GM12875 (cell line): ENCODE measurements at regions not wholly inside any gene's neighbourhood (a gene's known extent, or its start where the extent isn't known, plus 50 kb on each side); places are given as distances from the start of the nearest gene placed in this dataset.
"Not testable (repeated sequence)": the region's sequence is repeated elsewhere in the genome, so short reads cannot be mapped to it uniquely, and the experiment has no call there.

Experiments
- H3K4me3 ChIP-seq: one replicate; pipeline ENCODE4 v1.5.1; 2011; ENCODE audit warnings: low read depth, low read length, control low read depth
- CTCF ChIP-seq: IDR thresholded peaks from 2 replicates; pipeline ENCODE4 v1.5.1; 2011; ENCODE audit warnings: low read depth, mild to moderate bottlenecking, control low read depth, inconsistent platforms, low read length, moderate library complexity, borderline replicate concordance; ENCODE audit not compliant: insufficient read depth

GRCh38 chr7:47069385-47070076 lies 512.4 kb downstream of the TNS3 start:
- H3K4me3 ChIP-seq: no peak overlapping the region
- TF ChIP-seq CTCF: no peak

GRCh38 chr7:47066976-47067614 lies 514.8 kb downstream of the TNS3 start:
- no peak for TF ChIP-seq CTCF
- H3K4me3 ChIP-seq: no peak overlapping the region

DNA sequence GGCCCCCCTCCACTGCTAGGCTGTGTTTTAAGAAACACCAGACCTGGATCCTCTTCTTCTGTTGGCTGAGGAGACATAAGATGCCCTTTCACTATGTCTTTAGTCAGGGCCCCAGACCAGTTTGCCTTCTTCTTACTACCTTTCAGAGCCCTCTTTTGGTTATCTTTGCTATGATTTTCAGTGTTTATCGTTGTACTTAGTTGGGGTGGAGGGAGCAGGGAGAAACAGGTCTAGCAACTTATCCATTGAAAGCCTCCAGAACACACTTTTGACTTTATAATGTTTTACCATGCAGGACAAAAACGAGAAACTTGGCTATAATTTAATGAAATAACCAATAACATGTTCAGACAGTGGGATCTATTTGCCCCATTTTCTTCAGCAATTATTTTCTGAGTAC lies 525.2 kb downstream of the TNS3 start:
- TF ChIP-seq CTCF: no peak
- no peak overlapping the region for H3K4me3 ChIP-seq

DNA sequence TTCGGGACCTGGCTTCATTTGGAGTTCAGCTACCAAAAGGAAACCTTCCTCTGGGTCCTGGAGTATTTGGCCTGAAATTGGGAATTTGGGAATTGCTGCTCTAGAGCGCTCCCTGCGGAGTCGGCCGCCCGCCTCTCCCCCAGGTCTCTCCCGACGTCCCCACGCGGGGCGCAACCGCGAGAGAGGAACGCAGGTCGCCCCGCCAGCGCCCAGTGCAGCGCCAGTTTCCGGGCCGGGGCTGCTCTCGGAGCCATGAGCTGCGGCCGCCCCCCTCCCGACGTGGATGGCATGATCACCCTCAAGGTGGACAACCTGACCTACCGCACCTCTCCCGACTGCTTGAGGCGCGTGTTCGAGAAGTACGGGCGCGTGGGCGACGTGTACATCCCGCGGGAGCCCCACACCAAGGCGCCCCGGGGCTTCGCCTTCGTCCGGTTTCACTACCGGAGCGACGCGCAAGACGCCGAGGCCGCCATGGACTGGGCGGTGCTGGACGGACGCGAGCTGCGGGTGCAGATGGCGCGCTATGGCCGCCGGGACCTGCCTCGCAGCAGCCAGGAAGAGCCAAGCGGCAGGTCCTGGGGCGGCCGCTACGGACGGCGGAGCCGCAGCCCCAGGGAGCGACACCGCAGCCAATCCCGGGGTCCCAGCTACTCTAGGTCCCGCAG lies 529.2 kb downstream of the TNS3 start:
- H3K4me3 ChIP-seq: not testable (repeated sequence)

DNA sequence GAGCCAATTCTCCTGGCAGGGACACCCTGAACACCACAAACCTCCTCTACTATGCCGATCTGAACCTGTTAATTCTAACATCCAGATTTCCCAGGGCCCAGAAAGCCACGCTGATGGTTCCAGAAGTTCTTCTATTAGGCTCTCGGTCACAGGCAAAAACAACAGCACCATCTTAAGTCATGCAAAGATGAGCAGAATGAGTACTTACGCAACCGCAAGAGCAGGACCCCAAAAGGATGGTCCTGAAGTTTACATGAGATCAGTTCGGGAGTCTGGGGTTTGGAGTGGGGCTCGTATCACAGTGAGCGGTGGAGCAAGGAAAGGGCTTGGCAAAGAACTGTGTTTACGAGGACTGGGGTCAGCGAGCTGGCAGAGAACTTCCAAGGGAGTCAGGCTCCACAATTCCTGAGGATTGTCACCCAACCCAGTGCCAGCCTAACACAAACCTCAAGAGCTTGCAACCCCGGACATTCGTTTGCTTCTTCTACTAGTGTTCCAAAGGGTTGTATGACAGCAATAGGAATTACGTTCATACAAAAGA lies 532.6 kb downstream of the TNS3 start:
- H3K4me3 ChIP-seq: no peak overlapping the region
- no peak for TF ChIP-seq CTCF

- TF ChIP-seq CTCF: no peak
- H3K4me3 ChIP-seq: no peak overlapping the region
Observed at GRCh38 chr7:47047384-47047783, 534.5 kb downstream of the TNS3 start.

DNA sequence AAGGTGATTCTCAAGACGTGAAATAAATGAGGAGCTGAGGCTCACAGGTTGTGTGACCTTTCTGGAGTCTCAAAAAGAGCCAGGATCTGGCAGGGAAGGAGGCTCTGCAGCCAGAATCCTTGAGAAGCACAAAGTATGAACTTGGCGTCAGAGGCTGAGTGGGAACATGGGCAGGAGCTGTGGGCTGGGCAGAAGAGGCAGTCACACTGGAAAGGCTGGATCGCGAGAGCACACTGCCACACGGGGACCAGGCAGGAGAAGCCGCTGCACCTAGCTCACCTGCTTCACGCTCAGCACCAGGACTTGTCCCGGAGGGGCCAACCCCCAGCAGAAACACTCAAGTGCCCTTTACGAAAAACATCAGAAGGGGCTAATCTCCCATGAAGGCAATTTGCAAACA lies 535.0 kb downstream of the TNS3 start:
- H3K4me3 ChIP-seq: no peak overlapping the region
- no peak for TF ChIP-seq CTCF
